Tibial nerve (tissue), 3 donors: ENCODE measurements at regions not wholly inside any gene's neighbourhood (a gene's known extent, or its start where the extent isn't known, plus 50 kb on each side); places are given as distances from the start of the nearest gene placed in this dataset.

Source experiments
- EP300 ChIP-seq, 2 donors: sonication (generic); formaldehyde crosslinking; IDR thresholded peaks; one replicate each; pipeline ENCODE4 v1.6.1; 2017; ENCODE audit warnings: antibody characterized with exemption in 2 of 2, mild to moderate bottlenecking in 1 of 2
- POLR2A ChIP-seq, 2 donors: fragments of 450-650 bp; IDR thresholded peaks; one replicate each; pipeline ENCODE4 v1.6.1; 2017; ENCODE audit warnings: antibody characterized with exemption in 2 of 2, mild to moderate bottlenecking in 2 of 2, moderate library complexity in 2 of 2

GRCh38 chr21:19937619-19938018 lies 1060.6 kb upstream of the NCAM2 start:
- TF ChIP-seq EP300 (IDR thresholded peaks at IDR 0.05) = no peak
- TF ChIP-seq POLR2A (IDR thresholded peaks at IDR 0.05) = no peak
